Stomach (tissue), 4 donors: ENCODE measurements at regions not wholly inside any gene's neighbourhood (a gene's known extent, or its start where the extent isn't known, plus 50 kb on each side); places are given as distances from the start of the nearest gene placed in this dataset.

Source experiments
- EP300 ChIP-seq: sonication (generic); formaldehyde crosslinking; IDR thresholded peaks from one replicate; pipeline ENCODE4 v1.6.1; 2017; ENCODE audit warnings: antibody characterized with exemption
- POLR2A ChIP-seq, 4 donors: fragments of 450-650 bp; IDR thresholded peaks; one replicate each; pipeline ENCODE4 v1.6.1; 2016; ENCODE audit warnings: antibody characterized with exemption in 4 of 4, control low read depth in 2 of 4, mild to moderate bottlenecking in 1 of 4, moderate library complexity in 1 of 4
- TF ChIP-seq, protein P1 (sequence below), 7 experiments: fragments of 450-650 bp in 4 of 7; fragments of 200-600 bp in 3 of 7; sonication (generic) in 3 of 7; IDR thresholded peaks; one replicate each; pipeline ENCODE4 v1.5.1; 2016 to 2019; ENCODE audit warnings: antibody characterized with exemption in 7 of 7, control low read depth in 2 of 7, mild to moderate bottlenecking in 1 of 7

GRCh38 chrX:46294234-46294633 is 251.0 kb downstream of the ZNF674 start:
- TF ChIP-seq, protein P1, sequence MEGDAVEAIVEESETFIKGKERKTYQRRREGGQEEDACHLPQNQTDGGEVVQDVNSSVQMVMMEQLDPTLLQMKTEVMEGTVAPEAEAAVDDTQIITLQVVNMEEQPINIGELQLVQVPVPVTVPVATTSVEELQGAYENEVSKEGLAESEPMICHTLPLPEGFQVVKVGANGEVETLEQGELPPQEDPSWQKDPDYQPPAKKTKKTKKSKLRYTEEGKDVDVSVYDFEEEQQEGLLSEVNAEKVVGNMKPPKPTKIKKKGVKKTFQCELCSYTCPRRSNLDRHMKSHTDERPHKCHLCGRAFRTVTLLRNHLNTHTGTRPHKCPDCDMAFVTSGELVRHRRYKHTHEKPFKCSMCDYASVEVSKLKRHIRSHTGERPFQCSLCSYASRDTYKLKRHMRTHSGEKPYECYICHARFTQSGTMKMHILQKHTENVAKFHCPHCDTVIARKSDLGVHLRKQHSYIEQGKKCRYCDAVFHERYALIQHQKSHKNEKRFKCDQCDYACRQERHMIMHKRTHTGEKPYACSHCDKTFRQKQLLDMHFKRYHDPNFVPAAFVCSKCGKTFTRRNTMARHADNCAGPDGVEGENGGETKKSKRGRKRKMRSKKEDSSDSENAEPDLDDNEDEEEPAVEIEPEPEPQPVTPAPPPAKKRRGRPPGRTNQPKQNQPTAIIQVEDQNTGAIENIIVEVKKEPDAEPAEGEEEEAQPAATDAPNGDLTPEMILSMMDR (IDR thresholded peaks at IDR 0.05), result no peak
- TF ChIP-seq EP300, result no peak
- no peak for TF ChIP-seq POLR2A (IDR thresholded peaks at IDR 0.05)
